Fibroblast of mammary gland (primary cell): ENCODE measurements at regions not wholly inside any gene's neighbourhood (a gene's known extent, or its start where the extent isn't known, plus 50 kb on each side); places are given as distances from the start of the nearest gene placed in this dataset.

Experiments used
- DNase-seq: peaks from one replicate; pipeline ENCODE4 v3.0.0-alpha.2; 2010; ENCODE audit warnings: low read depth
- H3K4me3 ChIP-seq: 2 replicates; pipeline ENCODE4 v1.5.1; 2011; ENCODE audit warnings: low read depth, mild to moderate bottlenecking, low read length, moderate library complexity; ENCODE audit not compliant: control insufficient read depth
- CTCF ChIP-seq: conservative IDR thresholded peaks from 2 replicates; pipeline ENCODE4 v1.5.1; 2011; ENCODE audit warnings: low read depth, low read length, inconsistent platforms; ENCODE audit not compliant: control insufficient read depth, insufficient read depth

GRCh38 chr6:50272611-50273010, 222.9 kb upstream of the DEFB112 start:
- TF ChIP-seq CTCF: no peak
- DNase-seq: no peak
- H3K4me3 ChIP-seq: no peak overlapping the region

DNA sequence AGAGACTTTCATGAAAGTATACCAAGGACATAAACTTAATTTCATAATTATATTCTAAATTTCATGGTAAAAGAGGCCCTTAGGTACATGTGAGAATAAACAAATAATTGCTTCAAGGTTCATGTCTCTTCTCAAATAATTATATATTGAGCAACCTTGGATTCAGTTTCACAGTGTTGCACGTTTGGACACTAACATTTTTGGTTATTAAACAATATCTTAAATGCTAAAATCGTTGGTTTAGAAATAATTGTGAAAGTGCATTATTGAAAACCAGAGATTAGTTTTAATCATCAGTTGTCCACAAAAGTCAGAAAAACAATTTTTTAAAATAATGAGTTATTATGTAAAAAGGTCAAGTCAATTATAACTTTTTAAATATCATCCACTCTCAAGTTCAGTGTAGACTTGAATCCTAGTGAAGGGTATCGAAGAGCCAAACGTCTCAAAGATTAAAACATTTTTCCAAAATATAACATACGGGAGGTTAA, 227.1 kb upstream of the DEFB112 start:
- no peak overlapping the region for H3K4me3 ChIP-seq
- DNase-seq: no peak
- TF ChIP-seq CTCF: no peak

- TF ChIP-seq CTCF: no peak
- no peak overlapping the region for H3K4me3 ChIP-seq
- DNase-seq: no peak
These were observed 228.0 kb upstream of the DEFB112 start for GRCh38 chr6:50277774-50278173.

DNA sequence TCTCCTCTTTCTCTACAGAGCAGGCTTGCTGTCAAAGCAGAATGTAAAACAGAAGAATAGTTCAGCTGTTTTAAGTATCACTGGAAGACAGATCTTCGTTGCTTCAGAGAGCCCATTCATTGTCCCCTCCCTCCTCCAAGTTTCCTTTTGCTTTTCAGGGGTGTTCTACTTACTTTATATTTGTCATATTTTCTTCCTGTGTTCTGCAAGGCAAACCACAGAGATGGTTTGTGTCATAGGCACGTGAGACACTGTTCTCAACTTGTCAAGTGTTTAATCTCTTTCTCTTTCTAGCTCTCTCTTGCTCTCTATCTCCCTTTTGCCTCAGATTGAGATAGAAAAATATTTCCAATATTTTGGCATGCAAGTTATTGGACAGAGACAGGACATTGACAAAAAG, 228.9 kb upstream of the DEFB112 start:
- DNase-seq: no peak
- TF ChIP-seq CTCF: no peak
- no peak overlapping the region for H3K4me3 ChIP-seq

DNA sequence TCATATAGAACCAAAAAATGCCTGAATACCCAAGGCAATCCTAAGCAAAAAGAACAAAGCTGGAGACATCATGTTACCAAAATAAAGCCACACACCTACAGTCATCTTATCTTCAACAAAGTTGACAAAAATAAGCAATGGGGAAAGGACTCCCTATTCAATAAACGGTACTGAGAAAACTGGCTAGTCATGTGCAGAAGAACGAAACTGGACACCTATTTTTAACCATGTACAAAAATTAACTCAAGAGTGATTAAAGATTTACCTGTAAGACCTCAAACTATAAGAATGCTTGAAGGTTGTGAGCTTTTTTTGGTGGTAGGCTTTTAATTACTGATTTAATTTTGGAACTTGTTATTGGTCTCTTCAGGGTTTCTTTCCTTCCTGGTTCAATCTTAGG, 236.0 kb upstream of the DEFB112 start:
- DNase-seq: no peak
- H3K4me3 ChIP-seq: no peak overlapping the region
- no peak for TF ChIP-seq CTCF

DNA sequence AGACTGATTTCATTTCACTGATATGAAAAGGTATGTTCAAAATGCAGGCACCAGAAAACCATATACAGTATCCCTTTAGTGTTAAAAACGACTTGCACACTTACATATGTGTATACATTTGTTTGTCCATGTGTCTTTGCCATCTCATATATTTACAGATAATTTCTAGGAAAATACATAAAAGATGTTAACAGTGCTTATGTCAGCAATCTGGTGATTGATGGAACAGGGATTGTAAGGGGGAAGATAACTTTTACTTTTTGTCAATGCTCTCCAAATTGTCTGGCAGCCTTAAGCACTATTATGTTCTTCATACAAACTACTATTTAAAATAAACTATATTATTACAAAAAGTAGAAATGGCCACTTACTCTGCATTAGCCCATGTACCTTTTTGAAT, 238.5 kb upstream of the DEFB112 start:
- H3K4me3 ChIP-seq: no peak overlapping the region
- no peak for TF ChIP-seq CTCF
- DNase-seq: no peak

GRCh38 chr6:50288881-50289280, 239.2 kb upstream of the DEFB112 start:
- DNase-seq: no peak
- H3K4me3 ChIP-seq: no peak overlapping the region
- no peak for TF ChIP-seq CTCF
